GM19395 (cell line): ENCODE measurements at regions not wholly inside any gene's neighbourhood (a gene's known extent, or its start where the extent isn't known, plus 50 kb on each side); places are given as distances from the start of the nearest gene placed in this dataset.
"Not testable (repeated sequence)": the region's sequence is repeated elsewhere in the genome, so short reads cannot be mapped to it uniquely, and the experiment has no call there.

Experiments used
- ATAC-seq: cut with Tn5 transposase; IDR thresholded peaks from one replicate; pipeline ENCODE4 v1.9.1; 2021; ENCODE audit warnings: mild to moderate bottlenecking, moderate library complexity; ENCODE audit not compliant: unreplicated experiment

DNA sequence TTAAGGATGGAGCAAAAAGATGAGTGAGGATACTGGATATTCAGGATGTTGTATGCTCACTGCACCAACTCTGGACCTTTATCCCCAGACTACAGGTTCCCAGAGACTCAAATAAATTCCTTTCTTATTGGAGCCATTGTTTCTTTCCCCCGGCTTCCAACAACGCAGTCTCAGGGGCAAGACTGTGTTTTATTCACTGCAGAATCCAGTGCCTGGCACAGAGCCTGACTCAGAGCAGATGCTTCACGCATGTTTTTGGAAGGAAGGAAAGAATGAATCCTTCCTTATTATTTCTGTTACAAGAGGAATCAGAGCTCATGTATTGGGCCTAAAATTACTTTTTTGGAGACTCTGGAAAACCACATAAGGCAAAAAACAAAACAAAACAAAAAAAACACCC lies 96.0 kb upstream of the VGLL4 start:
- no peak for ATAC-seq

DNA sequence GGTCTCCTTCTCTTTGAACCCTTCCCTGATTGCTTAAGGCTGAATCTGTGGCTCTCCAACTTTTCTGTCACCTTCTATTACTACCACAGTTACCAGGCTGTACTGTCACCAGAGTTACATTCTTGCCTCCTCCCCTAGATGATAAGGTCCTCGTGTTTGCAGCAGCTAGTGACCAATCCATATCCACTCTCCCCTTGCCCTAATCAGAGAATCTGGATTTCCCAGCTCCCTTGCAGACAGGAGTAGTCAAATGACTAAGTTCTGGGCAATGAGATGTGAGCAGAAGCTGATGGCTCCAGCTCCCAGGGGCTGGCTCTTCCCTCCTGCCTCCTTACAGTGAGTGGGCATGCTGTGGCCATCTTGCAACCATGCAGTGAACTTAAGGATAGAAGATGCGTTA lies 95.4 kb upstream of the VGLL4 start:
- no peak for ATAC-seq

DNA sequence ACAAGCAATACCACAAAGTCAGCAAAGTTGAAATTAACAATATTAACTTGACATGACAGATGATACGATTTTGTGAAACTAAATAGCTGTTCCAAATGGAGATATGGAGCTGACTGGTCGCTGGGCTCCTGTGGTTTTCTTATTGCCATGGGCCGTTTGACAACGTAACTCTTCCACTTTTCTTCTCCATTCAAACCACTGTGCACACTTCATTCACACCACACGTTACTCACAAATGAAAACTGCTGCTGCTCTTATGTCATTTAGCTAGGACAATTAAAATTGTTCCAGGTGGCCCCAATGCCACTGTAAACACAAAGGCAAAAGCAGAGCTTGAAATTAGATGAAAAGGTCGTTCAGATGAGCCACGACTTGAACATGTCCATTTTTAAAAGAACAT lies 94.0 kb upstream of the VGLL4 start:
- ATAC-seq = no peak

DNA sequence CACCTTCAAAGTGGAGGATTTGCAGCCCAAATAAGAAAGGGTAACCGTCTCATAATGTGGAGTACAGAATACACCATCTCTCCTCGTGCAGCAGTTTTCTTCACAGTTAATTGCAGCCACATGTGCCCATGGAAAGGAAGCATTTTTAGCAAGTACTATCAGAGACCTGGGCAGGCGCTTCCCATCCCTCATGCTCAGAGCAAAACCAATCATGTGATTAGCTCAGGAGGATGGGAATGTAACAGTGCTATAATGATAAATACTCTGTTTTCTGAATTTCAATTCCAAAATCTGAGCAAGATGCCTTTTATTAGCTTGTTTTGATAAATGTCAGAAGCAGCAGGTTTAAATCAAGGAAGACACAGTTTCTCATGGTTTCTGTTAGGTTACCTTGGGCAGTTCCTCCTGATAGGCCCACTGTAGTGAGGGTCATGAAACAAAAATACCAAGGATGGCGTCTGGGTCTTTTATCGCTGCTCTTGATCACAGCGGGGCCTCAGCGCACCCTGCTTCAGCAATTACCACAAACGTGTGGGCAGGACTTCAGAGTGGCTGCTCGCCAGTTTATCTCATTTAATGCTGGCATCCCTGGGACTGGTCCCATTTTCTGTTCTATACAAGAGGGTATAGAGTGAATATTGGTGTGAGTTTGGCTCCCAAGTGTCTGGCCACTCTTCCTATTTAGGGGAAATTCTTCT lies 92.6 kb upstream of the VGLL4 start:
- ATAC-seq = no peak

DNA sequence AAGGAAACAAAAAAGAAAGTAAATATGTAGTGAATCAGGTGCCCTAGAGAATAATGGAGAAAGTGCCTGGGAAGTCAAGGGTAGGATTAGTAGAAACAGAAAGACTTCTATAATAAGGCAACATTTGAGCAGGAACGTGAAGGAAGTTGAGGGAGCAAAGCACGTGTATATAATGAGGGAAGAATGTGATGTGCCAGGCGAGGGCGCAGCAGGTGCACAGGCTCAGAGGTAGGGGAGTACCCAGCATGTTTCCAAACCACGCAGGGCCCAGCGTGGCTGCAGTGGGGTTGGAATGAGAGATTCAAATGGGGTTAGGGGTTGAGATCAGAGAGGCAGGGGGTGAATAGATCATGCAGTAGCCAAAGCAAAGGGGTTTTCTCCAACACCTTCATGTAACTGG lies 91.9 kb upstream of the VGLL4 start:
- ATAC-seq = no peak

DNA sequence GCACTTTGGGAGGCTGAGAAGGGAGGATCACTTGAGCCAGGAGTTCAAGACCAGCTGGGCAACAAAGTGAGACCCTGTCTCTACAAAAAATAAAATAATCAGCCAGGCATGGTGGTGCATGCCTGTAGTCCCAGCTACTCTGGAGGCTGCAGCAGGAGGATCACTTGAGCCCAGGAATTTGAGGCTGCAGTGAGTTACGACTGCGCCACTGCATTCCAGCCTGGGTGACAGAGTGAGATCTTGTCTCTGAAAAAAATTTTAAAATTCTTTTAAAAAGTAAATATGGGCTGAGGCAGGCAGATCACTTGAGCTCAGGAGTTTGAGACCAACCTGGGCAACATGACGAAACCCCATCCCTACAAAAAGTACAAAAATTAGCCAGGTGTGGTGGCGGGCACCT lies 91.4 kb upstream of the VGLL4 start:
- not testable (repeated sequence) for ATAC-seq

DNA sequence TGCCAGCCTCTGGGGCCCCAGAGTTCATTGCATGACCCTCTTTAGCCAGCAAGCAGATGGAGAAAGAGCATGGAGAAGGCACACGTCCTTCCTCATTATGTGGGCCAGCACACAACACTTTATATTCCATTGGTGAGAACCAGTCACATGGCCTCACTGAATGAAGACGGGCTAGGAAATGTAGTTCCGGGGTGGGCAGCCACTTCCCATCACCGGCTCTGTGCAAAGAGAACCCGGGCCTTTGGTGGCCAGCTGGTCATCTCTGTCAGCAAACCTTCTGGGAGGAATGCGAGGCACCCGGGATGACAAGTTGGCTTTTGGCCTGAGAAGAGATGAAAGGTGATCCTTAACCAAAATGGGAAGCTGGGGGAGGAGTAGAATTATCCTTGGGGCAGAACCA lies 90.2 kb upstream of the VGLL4 start:
- ATAC-seq = no peak

DNA sequence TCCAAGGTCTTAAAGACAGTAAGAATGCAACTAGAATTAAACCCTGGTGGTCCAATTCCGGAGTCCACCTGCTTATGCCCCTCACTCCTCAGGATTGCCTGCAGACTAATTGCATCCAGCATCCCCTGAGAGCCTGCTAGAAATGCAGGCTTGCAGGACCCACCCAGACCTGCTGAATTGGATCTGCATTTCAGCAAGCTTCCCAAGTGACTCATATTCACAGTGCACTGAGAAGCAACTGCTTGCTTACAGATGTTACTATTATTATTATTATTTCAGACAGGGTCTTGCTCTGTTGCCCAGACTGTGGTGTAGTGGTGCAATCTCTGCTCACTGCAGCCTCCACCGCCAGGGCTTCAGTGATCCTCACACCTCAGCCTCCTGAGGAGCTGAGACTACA lies 83.5 kb upstream of the VGLL4 start:
- ATAC-seq = no peak

DNA sequence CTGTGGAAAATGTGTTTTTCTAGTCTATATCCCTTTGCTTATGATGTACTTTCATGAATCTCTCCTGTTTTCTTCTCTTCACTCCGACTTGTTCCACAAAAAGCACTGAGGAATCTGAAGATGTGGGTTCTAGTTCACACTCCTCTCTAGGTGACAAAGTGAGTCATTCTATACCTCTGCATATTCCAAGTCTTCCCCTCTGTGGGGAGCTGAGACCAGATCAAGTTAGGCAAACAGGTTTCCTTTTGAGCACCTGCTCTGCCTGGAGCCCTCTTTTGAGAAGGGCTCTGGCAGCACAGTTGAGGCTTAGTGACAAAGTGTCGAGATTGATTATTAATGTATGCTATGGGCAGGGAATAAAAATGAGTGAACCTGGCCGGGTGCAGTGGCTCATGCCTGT lies 82.4 kb upstream of the VGLL4 start:
- no peak for ATAC-seq

DNA sequence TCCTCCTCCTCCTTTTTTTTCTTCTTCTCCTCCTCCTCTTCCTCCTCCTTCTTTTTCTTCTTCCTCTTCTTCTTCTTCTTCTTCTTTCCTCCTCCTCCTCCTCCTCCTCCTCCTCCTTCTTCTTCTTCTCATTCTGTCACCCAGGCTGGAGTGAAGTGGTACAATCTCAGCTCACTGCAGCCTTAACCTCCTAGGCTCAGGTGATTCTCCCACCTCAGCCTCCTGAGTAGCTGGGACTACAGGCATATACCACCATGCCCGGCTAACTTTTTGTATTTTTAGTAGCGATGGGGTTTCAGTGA lies 81.6 kb upstream of the VGLL4 start:
- ATAC-seq = not testable (repeated sequence)

DNA sequence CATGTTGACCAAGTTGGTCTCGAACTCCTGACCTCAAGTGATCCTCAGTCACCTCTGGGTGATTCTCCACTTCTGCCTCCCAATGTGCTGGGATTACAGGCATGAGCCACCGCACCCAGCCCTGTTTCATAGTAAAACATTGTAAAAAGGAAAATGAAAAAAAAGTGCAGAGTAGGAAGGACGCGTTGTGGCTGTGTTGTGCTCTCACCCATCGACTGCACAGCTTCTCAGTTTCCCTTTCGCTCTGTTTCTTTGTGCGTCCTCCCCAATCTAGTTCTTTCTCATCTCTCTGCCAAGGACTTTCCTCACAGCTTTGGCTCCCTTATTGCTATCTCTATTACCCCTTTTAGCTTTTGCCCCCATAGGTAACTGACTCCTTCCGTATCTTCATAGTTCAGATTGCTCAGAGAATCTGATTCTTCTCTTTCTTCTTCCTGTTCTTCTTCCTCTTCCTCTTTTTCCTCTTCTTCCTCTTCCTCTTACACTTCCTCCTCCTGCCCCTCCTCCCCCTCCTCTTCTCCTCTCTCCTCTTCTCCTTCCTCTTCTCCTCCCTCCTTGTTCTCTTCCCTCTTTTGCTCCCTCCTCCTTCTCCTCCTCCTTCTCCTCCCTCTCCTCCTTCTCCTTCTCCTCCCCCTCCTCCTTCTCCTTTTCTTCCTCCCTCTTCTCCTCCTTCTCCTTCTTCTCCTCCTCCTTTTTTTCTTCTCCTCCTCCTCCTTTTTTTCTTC lies 81.1 kb upstream of the VGLL4 start:
- peak; percentile 73 for ATAC-seq

DNA sequence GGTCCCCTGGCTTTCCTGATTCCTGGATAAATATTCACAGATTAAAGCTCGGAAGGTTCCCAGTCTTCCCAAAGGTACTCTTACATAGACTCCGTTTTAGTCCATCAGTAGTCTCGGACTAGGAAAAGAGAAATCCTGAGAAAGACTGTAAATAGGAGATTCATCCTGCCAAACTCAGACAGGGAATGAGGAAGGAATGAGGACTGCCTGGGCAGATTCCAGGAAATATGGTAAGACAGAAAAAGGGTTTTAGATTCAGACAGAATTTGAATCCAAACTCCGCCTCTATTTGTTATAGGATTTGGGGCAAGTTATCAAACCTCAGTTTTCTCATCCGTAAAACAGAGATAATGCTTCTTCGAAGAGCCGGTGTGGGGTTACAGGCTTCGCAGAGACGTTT lies 77.8 kb upstream of the VGLL4 start:
- no peak for ATAC-seq

DNA sequence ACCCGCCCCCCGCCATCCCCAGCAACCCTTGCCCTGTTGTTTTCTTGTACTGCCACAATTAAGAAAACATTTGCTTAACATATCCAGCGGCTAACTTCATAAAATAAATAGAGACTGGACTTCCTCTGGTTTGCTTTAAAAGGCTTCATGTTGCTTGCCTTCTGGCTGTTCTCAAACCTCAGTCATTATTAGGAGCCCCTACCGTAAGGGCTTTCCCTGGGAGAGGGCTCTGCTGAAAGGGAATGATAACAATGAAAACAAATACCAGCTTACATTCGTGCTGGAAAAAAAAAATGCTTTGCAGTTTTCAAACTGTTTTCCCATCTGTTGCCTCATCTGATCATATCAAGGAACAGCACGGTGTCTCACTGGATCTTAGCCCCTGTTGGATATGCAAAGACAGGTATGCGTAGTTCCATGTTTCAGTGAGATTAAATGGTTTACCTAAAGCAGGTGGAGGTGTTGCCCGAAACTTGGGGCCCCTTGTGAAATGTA lies 77.2 kb upstream of the VGLL4 start:
- ATAC-seq = no peak

DNA sequence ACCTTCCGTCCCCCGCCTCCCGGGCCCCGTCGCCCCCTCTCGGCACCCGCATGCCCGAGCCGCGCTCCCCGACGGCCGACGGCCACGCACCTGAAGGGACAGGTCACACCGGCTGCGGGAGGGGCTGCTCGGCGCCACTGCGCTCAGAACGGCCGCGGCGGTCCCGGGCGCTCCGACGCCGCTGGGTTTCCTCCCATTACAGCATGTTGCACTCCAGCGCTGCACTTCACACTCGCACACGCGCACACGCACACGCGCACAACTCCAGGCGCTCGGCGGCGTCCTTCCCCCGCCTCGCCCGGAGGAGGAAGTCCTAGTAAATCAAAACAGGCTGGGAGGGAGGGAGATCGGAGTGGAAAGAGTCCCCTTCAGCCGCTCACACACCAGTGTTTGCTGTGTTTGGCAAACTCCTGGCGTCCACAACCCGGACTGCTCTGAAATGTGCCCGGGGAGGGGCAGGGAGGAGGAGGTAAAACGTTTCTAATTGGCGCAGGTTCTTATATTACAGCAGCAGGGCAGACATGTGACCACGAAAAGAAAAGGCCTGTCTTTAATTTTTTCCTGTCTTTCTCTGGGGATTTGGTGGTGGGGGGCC lies 76.7 kb upstream of the VGLL4 start:
- ATAC-seq = peak; percentile 38

DNA sequence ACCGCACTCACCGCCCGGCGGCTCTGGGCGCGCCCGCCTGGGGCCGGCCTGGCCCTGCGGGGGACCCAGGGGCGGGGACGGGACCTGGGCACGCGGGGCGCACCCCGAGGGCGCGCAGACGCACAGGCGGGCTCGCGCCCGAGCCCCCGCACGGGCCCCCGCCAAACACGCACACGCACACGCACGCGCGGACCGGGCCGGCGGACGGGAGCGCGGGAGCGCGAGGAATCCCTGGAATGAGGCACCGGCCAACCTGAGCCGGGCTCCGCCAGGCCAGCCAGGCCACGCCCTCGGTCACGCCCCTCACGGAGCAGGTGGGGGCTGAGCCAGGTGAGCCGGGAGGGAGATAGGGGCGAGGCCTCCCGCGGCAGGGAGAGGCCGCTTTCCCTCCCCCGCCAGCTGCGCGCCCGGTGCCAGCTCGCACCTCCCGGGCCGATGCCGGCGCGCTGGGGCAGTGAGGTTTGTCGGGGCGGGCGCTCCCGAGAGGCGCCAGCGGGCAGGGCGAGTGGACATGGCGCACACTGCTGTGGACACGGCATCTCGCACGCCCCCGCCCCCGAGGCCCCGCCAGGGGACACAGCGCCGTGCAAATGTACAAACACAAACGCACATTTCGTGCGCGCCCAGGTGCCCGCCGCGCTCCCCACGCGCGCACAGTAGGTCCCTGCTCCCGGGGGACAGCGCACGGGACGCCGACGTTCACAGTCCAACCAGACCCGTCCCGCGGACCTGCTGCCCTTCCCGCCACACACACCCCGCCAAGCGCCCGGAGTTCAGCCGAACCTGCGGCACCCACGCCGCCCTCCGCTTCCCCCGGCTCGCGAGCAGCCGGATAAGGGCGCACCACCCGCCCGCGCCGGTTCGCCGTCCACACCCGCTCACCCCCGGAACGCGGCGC lies 75.9 kb upstream of the VGLL4 start:
- peak; percentile 64 for ATAC-seq

DNA sequence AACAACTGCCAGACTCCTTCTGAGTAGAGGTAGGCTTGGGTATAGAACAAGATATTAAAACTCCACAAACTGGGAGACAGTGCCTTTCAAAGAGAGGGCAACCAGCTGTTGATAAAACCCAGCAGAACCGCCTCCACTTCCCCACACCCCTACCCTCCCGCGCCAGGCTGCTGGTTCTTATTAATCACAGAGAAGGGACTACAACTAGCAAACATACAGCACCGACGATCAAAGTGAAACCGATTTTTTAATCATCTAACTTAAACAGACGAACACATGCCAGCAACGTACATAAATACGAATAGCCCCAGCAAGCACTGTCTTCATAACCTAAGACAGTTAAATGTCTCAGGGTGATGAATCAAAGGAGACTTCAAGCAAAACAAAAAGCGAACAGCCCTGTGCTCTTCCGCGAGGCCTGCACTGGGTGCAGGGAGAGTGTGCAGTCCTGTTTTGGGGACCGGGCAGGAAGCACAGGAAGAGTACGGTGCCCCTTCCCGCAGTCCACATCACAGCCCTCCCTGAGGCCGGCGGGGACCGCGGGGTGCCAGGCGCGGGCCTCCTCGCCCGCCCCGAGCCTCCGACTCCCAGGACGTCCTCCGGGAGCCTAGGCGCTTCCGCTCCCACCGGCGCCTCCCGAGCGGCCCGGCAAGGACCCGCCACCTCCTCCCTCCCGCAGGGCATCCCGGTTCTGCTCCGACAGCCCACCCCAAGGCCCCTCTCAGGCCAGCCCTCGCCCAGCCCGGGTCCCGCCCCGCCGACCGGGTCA lies 75.1 kb upstream of the VGLL4 start:
- ATAC-seq = peak; percentile 30

DNA sequence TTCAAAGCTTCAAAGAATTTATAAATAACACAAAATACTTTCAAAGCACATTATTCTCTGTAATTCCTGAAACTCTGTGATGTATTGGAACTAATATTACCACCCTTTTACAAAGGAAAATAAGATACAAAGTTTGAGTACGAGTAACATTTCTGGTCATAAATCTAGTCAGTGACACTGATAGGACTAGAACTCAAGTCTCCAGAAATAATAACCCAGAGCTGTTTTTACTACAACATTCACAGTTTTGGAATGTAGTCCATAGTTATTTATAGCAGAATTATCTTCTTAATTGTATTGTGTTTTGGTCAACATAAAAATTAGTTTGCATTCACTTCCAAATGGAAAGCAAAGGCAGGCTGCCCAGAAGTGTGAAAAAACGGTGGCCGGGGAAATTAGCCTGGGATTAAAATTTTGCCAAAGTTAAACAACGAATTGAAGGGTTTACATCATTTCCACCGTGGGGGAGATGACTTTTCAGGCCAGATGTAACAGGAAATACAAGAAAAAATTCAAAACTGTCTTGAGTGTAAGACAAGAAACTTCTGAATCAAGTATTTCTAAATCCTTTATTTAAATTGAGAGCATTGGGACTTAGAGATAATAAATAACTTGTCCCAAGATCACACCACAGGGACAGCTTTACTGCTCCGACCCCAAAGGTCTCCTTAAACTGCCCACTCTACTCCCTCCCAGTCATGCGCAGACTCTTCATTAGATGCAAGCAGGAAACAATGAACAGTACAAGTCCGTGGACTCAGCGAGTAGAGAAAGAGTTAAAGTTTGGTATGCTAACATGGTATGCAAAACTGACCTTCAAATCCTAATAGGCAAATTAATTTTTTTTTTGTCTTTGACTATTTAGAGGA lies 74.3 kb upstream of the VGLL4 start:
- peak; percentile 30 for ATAC-seq

DNA sequence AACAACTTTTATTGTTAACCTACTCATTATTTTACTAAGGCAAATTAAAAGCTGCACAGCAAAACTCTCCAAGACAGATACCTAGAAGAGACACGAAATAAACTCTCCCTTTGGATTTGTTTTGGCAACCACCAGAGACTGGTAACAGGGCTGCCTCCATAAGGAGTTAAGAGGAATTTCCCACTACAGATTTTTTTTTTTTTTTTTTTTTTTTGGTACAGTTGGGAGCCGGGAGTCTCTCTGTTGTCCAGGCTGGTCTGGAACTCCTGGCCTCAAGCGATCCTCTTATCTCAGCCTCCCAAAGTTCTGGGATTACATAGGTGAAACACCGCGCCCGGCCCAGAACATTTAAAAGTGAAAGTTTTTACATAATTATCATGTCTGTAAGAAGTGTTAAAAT lies 73.6 kb upstream of the VGLL4 start:
- no peak for ATAC-seq

DNA sequence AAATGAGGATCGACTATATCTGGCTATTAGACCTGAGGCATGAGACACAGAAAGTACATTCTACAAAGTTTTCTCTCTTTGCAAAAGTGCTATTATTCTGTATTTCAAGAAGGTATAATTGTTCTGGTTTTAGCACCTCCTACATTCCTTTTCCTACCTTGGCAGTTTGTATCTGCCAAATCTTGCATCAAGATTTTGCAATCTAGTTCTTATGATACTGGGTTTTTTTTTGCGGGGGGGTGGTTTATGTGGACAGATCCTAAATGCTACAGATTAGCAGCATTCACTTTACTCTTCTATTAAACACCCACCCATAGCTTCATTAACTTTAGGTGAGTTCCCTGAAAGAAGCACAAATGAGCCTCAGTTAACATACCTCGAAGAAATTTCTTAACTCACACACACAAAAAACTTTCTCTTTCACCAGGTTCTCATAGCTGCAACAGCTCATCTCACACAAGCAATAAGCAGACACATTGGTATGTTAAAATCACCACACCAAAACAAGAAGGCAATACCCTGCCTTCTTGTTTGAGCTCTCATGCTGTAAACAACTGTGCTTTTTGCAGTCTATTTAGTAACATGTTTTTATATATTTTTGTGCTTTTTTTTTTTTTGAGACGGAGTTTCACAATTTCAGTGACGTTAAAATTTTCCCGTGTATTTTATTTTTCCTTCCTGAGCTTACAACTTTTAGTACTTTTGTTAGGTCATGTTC lies 73.0 kb upstream of the VGLL4 start:
- no peak for ATAC-seq
